ENCODE measurements at regions not wholly inside any gene's neighbourhood (a gene's known extent, or its start where the extent isn't known, plus 50 kb on each side); places are given as distances from the start of the nearest gene placed in this dataset.

DNA sequence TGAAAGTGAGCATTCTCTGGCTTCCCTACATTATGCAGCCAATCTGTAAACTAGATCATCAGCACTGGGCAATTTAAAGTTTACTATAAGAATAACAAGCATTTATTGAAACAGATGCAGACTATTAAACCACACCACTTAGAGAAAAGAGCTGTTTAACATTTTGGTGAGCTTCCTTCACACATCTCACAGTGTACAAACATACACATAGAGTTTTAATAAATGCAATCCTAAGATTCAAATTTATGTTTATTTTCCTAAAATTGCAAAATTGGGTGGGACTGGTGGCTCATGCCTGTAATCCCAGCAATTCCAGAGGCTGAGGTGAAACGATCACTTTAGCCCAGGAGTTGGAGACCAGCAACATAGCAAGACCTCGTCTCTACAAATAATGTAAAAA is 199.3 kb downstream of the SH3BP4 start:
- DNase-seq = no peak
- no peaks in the 10 kb centered on the region for H3K27me3 ChIP-seq
- H3K27ac ChIP-seq = no peak overlapping the region
- no peaks in the 10 kb centered on the region for H3K36me3 ChIP-seq
- intact Hi-C loops (cut with DNase I; ENCODE audit: low total_unique reads) = no loop called here
- TF ChIP-seq, protein P1, sequence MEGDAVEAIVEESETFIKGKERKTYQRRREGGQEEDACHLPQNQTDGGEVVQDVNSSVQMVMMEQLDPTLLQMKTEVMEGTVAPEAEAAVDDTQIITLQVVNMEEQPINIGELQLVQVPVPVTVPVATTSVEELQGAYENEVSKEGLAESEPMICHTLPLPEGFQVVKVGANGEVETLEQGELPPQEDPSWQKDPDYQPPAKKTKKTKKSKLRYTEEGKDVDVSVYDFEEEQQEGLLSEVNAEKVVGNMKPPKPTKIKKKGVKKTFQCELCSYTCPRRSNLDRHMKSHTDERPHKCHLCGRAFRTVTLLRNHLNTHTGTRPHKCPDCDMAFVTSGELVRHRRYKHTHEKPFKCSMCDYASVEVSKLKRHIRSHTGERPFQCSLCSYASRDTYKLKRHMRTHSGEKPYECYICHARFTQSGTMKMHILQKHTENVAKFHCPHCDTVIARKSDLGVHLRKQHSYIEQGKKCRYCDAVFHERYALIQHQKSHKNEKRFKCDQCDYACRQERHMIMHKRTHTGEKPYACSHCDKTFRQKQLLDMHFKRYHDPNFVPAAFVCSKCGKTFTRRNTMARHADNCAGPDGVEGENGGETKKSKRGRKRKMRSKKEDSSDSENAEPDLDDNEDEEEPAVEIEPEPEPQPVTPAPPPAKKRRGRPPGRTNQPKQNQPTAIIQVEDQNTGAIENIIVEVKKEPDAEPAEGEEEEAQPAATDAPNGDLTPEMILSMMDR (IDR thresholded peaks at IDR 0.05) = no peak
- no peak for TF ChIP-seq POLR2A (IDR thresholded peaks at IDR 0.05)
- no peak for TF ChIP-seq POLR2AphosphoS5 (IDR thresholded peaks at IDR 0.05)
- TF ChIP-seq EP300 (IDR thresholded peaks at IDR 0.05; ENCODE audit: low read depth) = no peak
- no peaks in the 10 kb centered on the region for H3K9me3 ChIP-seq
- H3K4me1 ChIP-seq = peaks cover 0 to 41% (median 19%) of the 10 kb centered on the region in 4 donors
- WGBS, 2 donors (ENCODE audit: low coverage in 1 of 2) = 84 to 100% methylated on average over 2 of the region's 2 CpGs
- H3K4me3 ChIP-seq = no peak overlapping the region
- in situ Hi-C loops (cut with MboI; ENCODE audit: low pct_ligation_motif_present in 1 of 4, low pct_unique_long_range_greater_than_20kb in 1 of 4, low sequenced_read_pairs in 3 of 4) = no loop called here

DNA sequence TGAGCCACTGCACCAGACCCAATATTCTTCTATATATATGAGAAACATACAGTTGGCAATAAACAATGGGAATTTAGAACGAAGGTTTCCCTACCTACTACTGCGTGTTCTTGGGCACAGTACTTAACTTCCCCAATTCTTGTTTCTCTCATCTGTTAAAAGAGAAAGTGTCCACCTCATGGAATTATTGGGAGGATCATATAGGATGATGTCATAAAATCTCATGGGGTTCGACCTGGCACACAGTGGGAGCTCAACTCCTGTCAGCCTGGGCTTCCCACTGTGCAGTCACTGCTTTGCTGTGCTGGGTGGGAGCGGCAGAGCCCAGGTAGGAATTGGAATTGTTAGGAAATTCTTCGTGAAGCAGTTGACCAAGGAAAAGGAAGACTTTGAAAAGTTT is 203.3 kb downstream of the SH3BP4 start:
- intact Hi-C loops (cut with DNase I; ENCODE audit: low total_unique reads) (no loop called here), in situ Hi-C loops (cut with MboI; ENCODE audit: low pct_ligation_motif_present in 1 of 4, low pct_unique_long_range_greater_than_20kb in 1 of 4, low sequenced_read_pairs in 3 of 4) (no loop called here)
- DNase-seq = no peak
- Histone ChIP-seq H3K27ac (no peak overlapping the region), H3K4me3 (no peak overlapping the region), H3K9me3 (no peaks in the 10 kb centered on the region), H3K36me3 (no peaks in the 10 kb centered on the region), H3K4me1 (peaks cover 0 to 9% (median 3%) of the 10 kb centered on the region in 4 donors), H3K27me3 (no peaks in the 10 kb centered on the region)
- 81 to 83% methylated on average over 3 to 5 of the region's 5 CpGs for WGBS, 2 donors (ENCODE audit: low coverage in 1 of 2)
- TF ChIP-seq POLR2A (IDR thresholded peaks at IDR 0.05) (no peak), POLR2AphosphoS5 (IDR thresholded peaks at IDR 0.05) (no peak), EP300 (IDR thresholded peaks at IDR 0.05; ENCODE audit: low read depth) (no peak)
- TF ChIP-seq, protein P1 (IDR thresholded peaks at IDR 0.05) = no peak

DNA sequence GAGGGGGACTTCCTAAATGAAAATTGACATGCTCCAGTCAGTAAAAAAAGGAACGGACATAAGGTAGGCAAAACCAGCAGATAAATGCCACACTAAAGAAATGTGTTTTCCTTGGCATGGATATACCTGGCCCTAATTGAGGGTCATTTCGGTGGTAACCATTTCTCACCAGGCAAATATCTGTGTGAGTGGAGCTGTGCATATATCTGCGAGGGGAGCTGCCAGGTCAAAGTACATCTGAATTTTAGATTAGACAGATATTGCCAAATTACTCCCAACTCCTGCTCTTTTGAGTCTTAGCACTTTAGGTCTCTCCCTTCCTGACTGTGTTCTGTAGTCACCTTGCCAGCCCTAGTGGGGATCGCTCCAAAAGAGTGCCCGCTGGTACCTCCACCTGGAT is 204.2 kb downstream of the SH3BP4 start:
- DNase-seq = no peak
- intact Hi-C loops (cut with DNase I; ENCODE audit: low total_unique reads) = no loop called here
- H3K9me3 ChIP-seq = no peaks in the 10 kb centered on the region
- no peaks in the 10 kb centered on the region for H3K36me3 ChIP-seq
- H3K4me3 ChIP-seq = no peak overlapping the region
- WGBS, 2 donors (ENCODE audit: low coverage in 1 of 2) = 57 to 58% methylated on average over 4 to 5 of the region's 5 CpGs
- no peak for TF ChIP-seq POLR2AphosphoS5 (IDR thresholded peaks at IDR 0.05)
- TF ChIP-seq, protein P1 (IDR thresholded peaks at IDR 0.05) = no peak
- in situ Hi-C loops (cut with MboI; ENCODE audit: low pct_ligation_motif_present in 1 of 4, low pct_unique_long_range_greater_than_20kb in 1 of 4, low sequenced_read_pairs in 3 of 4) = no loop called here
- H3K27me3 ChIP-seq = no peaks in the 10 kb centered on the region
- H3K4me1 ChIP-seq = peaks cover 0 to 7% (median under 1%) of the 10 kb centered on the region in 4 donors
- no peak overlapping the region for H3K27ac ChIP-seq

DNA sequence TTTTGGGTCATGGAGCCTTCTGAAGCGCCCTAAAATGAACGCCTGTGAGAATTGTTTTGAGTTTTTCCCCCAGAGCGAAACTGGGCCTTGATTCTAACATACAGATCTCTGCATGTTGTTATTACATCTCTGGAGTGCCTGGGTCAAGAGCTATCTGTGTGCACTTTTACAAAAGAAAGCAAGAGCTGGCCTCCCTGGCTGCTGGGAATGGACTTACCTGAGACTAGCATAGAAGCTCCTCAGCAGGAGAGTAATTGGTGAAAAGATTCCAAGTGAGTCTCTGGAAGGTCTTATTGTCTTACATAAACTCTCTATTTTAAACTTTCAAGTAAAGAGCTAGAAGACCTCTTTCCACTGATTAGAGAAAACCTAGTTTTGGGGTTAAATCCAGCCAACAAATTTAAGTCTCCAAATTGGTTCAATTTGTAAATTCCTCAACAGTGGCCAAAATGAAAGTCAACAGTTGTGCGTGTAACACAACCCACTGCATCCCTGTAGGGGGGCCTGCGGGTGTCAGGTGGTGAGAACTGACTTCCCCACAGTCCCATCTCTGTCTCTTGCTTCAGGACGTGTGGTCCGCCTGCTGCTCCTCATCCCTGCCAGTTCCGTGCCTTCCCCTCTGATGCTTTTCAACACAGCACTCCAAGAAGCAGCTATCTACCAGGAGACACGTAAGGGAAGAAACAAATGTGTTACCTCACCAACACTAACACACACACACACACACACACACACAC is 206.1 kb downstream of the SH3BP4 start:
- no peaks in the 10 kb centered on the region for H3K27me3 ChIP-seq
- intact Hi-C loops (cut with DNase I; ENCODE audit: low total_unique reads) = no loop called here
- WGBS, 2 donors (ENCODE audit: low coverage in 1 of 2) = 88% methylated on average over 9 of the region's 9 CpGs; no CpG with 5 or more reads in 1 of the 2 donors
- H3K27ac ChIP-seq = no peak overlapping the region
- no peak overlapping the region for H3K4me3 ChIP-seq
- H3K9me3 ChIP-seq = no peaks in the 10 kb centered on the region
- no peak for DNase-seq
- no peaks in the 10 kb centered on the region for H3K36me3 ChIP-seq
- TF ChIP-seq POLR2AphosphoS5 (IDR thresholded peaks at IDR 0.05) (no peak), EP300 (IDR thresholded peaks at IDR 0.05; ENCODE audit: low read depth) (no peak), POLR2A (IDR thresholded peaks at IDR 0.05) (no peak)
- TF ChIP-seq, protein P1 (IDR thresholded peaks at IDR 0.05) = no peak
- H3K4me1 ChIP-seq = peaks cover 0 to 7% (median 0%) of the 10 kb centered on the region in 4 donors
- in situ Hi-C loops (cut with MboI; ENCODE audit: low pct_ligation_motif_present in 1 of 4, low pct_unique_long_range_greater_than_20kb in 1 of 4, low sequenced_read_pairs in 3 of 4) = no loop called here
